ENCODE measurements at regions not wholly inside any gene's neighbourhood (a gene's known extent, or its start where the extent isn't known, plus 50 kb on each side); places are given as distances from the start of the nearest gene placed in this dataset.

GRCh38 chr13:83692800-83693199 lies 189.5 kb downstream of the SLITRK1 start:
- TF ChIP-seq RAD21 (conservative IDR thresholded peaks at IDR 0.05), result no peak
- no peak for TF ChIP-seq CTCF (IDR thresholded peaks at IDR 0.05; ENCODE audit: poor library complexity, severe bottlenecking)
- no peak for TF ChIP-seq REST (IDR thresholded peaks at IDR 0.05; ENCODE audit: borderline replicate concordance)
- no peak for TF ChIP-seq TAF1 (IDR thresholded peaks at IDR 0.05; ENCODE audit: low read depth)
- no peak for TF ChIP-seq POLR2AphosphoS5 (IDR thresholded peaks at IDR 0.05)
- TF ChIP-seq SMC3 (conservative IDR thresholded peaks at IDR 0.05; ENCODE audit: poor library complexity), result no peak
- TF ChIP-seq EP300 (conservative IDR thresholded peaks at IDR 0.05; ENCODE audit: poor library complexity, severe bottlenecking), result no peak
- TF ChIP-seq EZH2 (IDR thresholded peaks at IDR 0.05; ENCODE audit: borderline replicate concordance, insufficient read depth, low read length, poor library complexity, severe bottlenecking), result no peak
